ENCODE measurements at regions not wholly inside any gene's neighbourhood (a gene's known extent, or its start where the extent isn't known, plus 50 kb on each side); places are given as distances from the start of the nearest gene placed in this dataset.

DNA sequence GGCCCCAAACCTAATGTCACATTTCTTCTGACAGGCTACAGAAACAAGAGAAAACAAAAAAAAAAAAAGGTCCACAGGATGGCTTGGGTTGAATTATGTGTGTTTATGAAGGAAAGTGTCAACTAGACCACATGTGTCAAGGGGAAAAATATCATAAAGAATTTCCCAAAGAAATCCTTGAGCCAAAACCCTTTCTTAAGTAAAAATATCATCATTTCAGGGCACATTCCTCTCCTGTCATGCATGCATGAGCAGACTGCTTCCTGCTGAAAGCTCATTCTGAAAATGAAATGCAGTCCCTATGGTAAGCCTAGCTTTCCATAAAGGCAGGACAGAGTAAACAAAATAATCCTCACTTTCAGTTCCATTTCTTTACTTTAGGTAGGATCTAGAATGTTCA lies 85.7 kb upstream of the RBBP8 start:
- DNase-seq (ENCODE audit: low spot score) = no peak

- DNase-seq (ENCODE audit: low spot score) = no peak
Measured at GRCh38 chr18:22847867-22848451, 85.2 kb upstream of the RBBP8 start.

- no peak for DNase-seq (ENCODE audit: low spot score)
Measured at GRCh38 chr18:22848615-22849014, 84.5 kb upstream of the RBBP8 start.

- DNase-seq (ENCODE audit: low spot score) = no peak
Measured at GRCh38 chr18:22856870-22857269, 76.3 kb upstream of the RBBP8 start.

GRCh38 chr18:22858121-22858520 lies 75.0 kb upstream of the RBBP8 start:
- DNase-seq (ENCODE audit: low spot score) = no peak

DNA sequence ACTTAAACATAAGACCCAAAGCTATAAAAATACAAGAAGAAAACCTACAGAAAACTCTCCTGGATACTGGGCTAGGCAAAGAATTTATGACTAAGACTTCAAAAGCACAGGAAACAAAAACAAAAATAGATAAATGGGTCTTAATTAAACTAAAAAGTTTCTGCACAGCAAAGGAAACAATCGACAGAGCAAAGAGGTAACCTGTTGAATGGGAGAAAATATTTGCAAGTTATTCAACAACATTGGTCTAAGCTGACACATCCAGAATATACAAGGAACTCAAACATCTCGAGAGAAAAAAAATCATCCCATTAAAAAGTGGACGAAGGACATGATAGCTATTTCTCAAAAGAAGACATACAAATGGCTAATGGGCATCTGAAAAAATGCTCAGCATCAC lies 72.3 kb upstream of the RBBP8 start:
- no peak for DNase-seq (ENCODE audit: low spot score)

DNA sequence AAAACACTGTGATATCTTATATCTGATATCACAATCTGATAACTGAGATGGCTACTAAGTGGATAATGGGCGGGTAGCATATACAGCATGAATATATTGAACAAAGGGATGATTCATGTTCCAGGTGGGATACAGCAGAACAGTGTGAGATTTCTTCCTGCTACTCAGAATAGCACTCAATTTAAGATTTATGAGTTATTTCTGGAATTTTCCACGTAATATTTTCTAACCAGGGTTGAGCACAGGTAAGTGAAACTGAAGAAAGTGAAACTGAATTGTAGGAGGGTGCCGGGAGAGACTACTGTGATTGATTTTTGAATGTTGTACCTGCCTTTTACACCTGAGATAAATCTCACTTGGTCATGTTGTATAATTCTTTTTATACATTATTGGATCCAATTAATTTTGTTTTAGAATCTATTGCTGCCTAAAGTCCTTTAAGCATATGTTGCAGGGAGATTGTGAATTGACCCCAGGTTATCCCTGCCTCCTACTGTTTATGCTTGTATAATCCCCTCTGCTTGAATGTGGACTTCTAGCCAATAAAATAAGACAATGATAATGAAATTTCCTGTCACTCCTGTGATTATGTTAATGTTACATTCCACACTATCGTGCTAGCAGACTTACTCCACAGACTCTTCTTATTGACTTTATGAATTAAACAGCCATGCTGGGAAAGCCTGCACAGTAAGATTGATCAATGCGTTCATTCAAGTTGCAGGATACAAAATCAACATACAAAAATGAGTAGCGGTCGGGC lies 67.6 kb upstream of the RBBP8 start:
- DNase-seq (ENCODE audit: low spot score) = no peak

DNA sequence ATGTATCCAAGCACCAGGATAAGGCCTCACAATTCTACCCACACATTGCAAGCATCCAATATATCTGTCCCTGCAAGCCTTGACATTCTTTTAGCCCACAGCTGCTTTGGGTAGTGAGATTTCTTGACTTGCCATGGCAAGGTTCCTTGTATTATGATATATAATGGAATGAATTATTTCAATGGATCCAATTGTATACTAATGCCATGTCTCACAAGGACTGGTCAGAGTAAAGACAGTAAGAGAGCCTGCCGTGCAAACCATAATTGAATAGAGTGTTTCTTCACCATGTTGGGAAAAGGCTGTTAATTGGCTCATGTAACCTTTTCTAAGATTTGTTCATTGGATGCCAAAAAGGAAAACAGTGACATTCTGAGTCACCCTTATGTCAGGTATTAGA lies 64.3 kb upstream of the RBBP8 start:
- DNase-seq (ENCODE audit: low spot score) = no peak

GRCh38 chr18:22871809-22872525 lies 61.2 kb upstream of the RBBP8 start:
- DNase-seq (ENCODE audit: low spot score) = no peak

- no peak for DNase-seq (ENCODE audit: low spot score)
Measured at GRCh38 chr18:22872900-22873537, 60.1 kb upstream of the RBBP8 start.

GRCh38 chr18:22879293-22879692 lies 53.8 kb upstream of the RBBP8 start:
- DNase-seq (ENCODE audit: low spot score) = no peak

DNA sequence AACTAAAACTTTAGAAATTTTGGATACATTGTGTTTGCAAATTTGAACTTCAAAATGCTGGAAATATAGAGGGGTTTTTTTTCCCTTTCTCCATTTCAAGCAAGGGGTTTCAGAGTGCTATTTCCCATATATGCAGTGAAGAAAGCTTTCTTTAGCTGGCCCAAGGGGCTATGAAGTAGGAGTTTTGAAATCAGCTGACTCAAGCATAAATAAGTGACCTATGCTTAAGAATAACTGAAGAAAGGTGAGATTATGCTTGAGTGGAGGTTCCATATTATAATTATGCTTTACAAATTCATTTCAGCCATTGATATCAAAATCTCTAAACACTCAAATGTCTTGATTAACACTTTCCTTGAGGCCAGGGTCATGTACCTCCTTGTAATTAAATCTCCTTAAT lies 51.0 kb upstream of the RBBP8 start:
- DNase-seq (ENCODE audit: low spot score) = no peak

GRCh38 chr18:22883179-22883578 lies 49.9 kb upstream of the RBBP8 start:
- DNase-seq (ENCODE audit: low spot score) = no peak
